IMR-90 (cell line): ENCODE measurements at regions not wholly inside any gene's neighbourhood (a gene's known extent, or its start where the extent isn't known, plus 50 kb on each side); places are given as distances from the start of the nearest gene placed in this dataset.
"Not testable (repeated sequence)": the region's sequence is repeated elsewhere in the genome, so short reads cannot be mapped to it uniquely, and the experiment has no call there.

Experiments
- ATAC-seq: fragments of 200-7000 bp; cut with Tn5 transposase; 2 replicates; pipeline ENCODE4 v1.9.1; 2020; ENCODE audit warnings: low read depth, mild to moderate bottlenecking, moderate library complexity
- BruUV-seq: library from RNA; stranded (reverse); fragments of 400-500 nt; replicated peaks from 2 replicates; lab custom pipeline; 2021; lab: Mats Ljungman, UMichigan
- CTCF ChIA-PET: fragments of 300-600 bp; formaldehyde crosslinking; extraction: SDS; loops from one replicate; lab custom pipeline; 2021; ENCODE audit warnings: antibody characterized with exemption; lab: Yijun Ruan, JAX
- POLR2A ChIA-PET: fragments of 300-600 bp; sonication (Branson Sonifier 250); formaldehyde crosslinking; loops from one replicate; lab custom pipeline; 2022; ENCODE audit warnings: antibody characterized with exemption; ENCODE audit not compliant: unreplicated experiment; lab: Charles Lee
- DNase-seq: peaks from one replicate; pipeline ENCODE4 v3.0.0; 2013
- H2AFZ ChIP-seq: replicated peaks from 2 replicates; pipeline ENCODE3; 2013; ENCODE audit warnings: low read length, mild to moderate bottlenecking; ENCODE audit not compliant: poor library complexity
- H2AK5ac ChIP-seq: 2 replicates; pipeline ENCODE4 v1.6.1; 2013; ENCODE audit warnings: low read depth, low read length, inconsistent platforms
- H2AK9ac ChIP-seq: replicated peaks from 2 replicates; pipeline ENCODE3; 2013; ENCODE audit warnings: mild to moderate bottlenecking, low read depth, low read length, moderate library complexity; ENCODE audit not compliant: poor library complexity
- H2BK120ac ChIP-seq: 2 replicates; pipeline ENCODE4 v1.6.1; 2013; ENCODE audit warnings: low read depth, low read length, inconsistent platforms
- H2BK15ac ChIP-seq: 3 replicates; pipeline ENCODE4 v1.6.1; 2013; ENCODE audit warnings: low read depth, low read length, inconsistent platforms
- H2BK20ac ChIP-seq: 2 replicates; pipeline ENCODE4 v1.6.1; 2013; ENCODE audit warnings: low read depth, mild to moderate bottlenecking, inconsistent platforms, low read length, moderate library complexity
- H2BK5ac ChIP-seq: 2 replicates; pipeline ENCODE4 v1.6.1; 2013; ENCODE audit warnings: mild to moderate bottlenecking, low read depth, low read length, inconsistent platforms; ENCODE audit not compliant: poor library complexity, severe bottlenecking
- H3K14ac ChIP-seq: replicated peaks from 2 replicates; pipeline ENCODE4 v1.6.1; 2013; ENCODE audit warnings: low read depth, low read length, inconsistent platforms
- H3K18ac ChIP-seq: 2 replicates; pipeline ENCODE4 v1.6.1; 2013; ENCODE audit warnings: low read depth, low read length, control low read depth
- H3K23ac ChIP-seq: 2 replicates; pipeline ENCODE4 v1.6.1; 2013; ENCODE audit warnings: low read depth, low read length, inconsistent platforms
- H3K27ac ChIP-seq: 2 replicates; pipeline ENCODE4 v1.5.1; 2013; ENCODE audit warnings: mild to moderate bottlenecking, control low read depth, low read length; ENCODE audit not compliant: insufficient read depth
- H3K27me3 ChIP-seq: 2 replicates; pipeline ENCODE4 v1.6.1; 2013; ENCODE audit warnings: low read length; ENCODE audit not compliant: control insufficient read depth, insufficient read depth
- H3K36me3 ChIP-seq: 2 replicates; pipeline ENCODE4 v1.6.1; 2013; ENCODE audit warnings: low read length, mixed read lengths; ENCODE audit not compliant: control insufficient read depth, insufficient read depth
- H3K4ac ChIP-seq: 2 replicates; pipeline ENCODE4 v1.6.1; 2013; ENCODE audit warnings: low read depth, low read length, inconsistent platforms
- H3K4me1 ChIP-seq: 2 replicates; pipeline ENCODE4 v1.6.1; 2013; ENCODE audit warnings: low read length, mixed read lengths; ENCODE audit not compliant: control insufficient read depth, insufficient read depth
- H3K4me2 ChIP-seq: 2 replicates; pipeline ENCODE4 v1.6.1; 2013; ENCODE audit warnings: low read depth, mild to moderate bottlenecking, control low read depth, low read length, moderate library complexity
- H3K4me3 ChIP-seq: 2 replicates; pipeline ENCODE4 v1.5.1; 2013; ENCODE audit warnings: low read depth, mild to moderate bottlenecking, control low read depth, low read length, moderate library complexity; ENCODE audit not compliant: insufficient read depth
- H3K56ac ChIP-seq: 2 replicates; pipeline ENCODE4 v1.6.1; 2013; ENCODE audit warnings: low read length, inconsistent platforms; ENCODE audit not compliant: insufficient read depth; ENCODE audit errors: extremely low read depth
- H3K79me1 ChIP-seq, 2 experiments: 2 replicates each; pipeline ENCODE4 v1.6.1; 2013; ENCODE audit warnings: low read length in 2 of 2, inconsistent platforms in 1 of 2, low read depth in 1 of 2
- H3K9ac ChIP-seq: 2 replicates; pipeline ENCODE4 v1.6.1; 2013; ENCODE audit warnings: low read depth, low read length, control low read depth
- H3K9me1 ChIP-seq: 2 replicates; pipeline ENCODE4 v1.6.1; 2013; ENCODE audit warnings: low read length, inconsistent platforms; ENCODE audit not compliant: insufficient read depth
- H3K9me3 ChIP-seq: 2 replicates; pipeline ENCODE4 v1.6.1; 2013; ENCODE audit warnings: low read length; ENCODE audit not compliant: control insufficient read depth, insufficient read depth
- H4K20me1 ChIP-seq: 2 replicates; pipeline ENCODE4 v1.6.1; 2013; ENCODE audit warnings: low read length, inconsistent platforms; ENCODE audit not compliant: insufficient read depth
- H4K5ac ChIP-seq: 2 replicates; pipeline ENCODE4 v1.6.1; 2013; ENCODE audit warnings: mild to moderate bottlenecking, low read depth, low read length, control low read depth
- H4K8ac ChIP-seq, 2 experiments: 2 replicates each; pipeline ENCODE4 v1.6.1; 2013; ENCODE audit warnings: low read depth in 2 of 2, low read length in 2 of 2, control low read depth in 1 of 2, inconsistent platforms in 1 of 2
- H4K91ac ChIP-seq: 2 replicates; pipeline ENCODE4 v1.6.1; 2013; ENCODE audit warnings: low read depth, low read length, inconsistent platforms; ENCODE audit not compliant: insufficient read depth
- WGBS, 2 experiments: methylation state at CpG; one replicate each; pipeline versions ENCODE4 v1.1.5 to v1.1.7; 2013; ENCODE audit warnings: missing lambda C conversion rate in 2 of 2; ENCODE audit not compliant: insufficient read length in 1 of 2; ENCODE audit errors: extremely low coverage in 2 of 2; 5-methylcytosine and 5-hydroxymethylcytosine counted together
- dilution Hi-C: fragments of 300-500 bp; cut with HindIII; formaldehyde crosslinking; loops from one replicate; pipeline ENCODE4 v1.14.3; 2018; ENCODE audit warnings: low sequenced_read_pairs; ENCODE audit not compliant: unreplicated experiment
- in situ Hi-C: fragments of 300-500 bp; cut with MboI; formaldehyde crosslinking; loops from 3 replicates; pipeline ENCODE4 v1.14.3; 2019; ENCODE audit warnings: low sequenced_read_pairs, inconsistent platforms, mixed read lengths
- intact Hi-C: fragments of 100-400 bp; cut with micrococcal nuclease; formaldehyde crosslinking; loops from 2 replicates; pipeline ENCODE4 v1.10.0; 2022

DNA sequence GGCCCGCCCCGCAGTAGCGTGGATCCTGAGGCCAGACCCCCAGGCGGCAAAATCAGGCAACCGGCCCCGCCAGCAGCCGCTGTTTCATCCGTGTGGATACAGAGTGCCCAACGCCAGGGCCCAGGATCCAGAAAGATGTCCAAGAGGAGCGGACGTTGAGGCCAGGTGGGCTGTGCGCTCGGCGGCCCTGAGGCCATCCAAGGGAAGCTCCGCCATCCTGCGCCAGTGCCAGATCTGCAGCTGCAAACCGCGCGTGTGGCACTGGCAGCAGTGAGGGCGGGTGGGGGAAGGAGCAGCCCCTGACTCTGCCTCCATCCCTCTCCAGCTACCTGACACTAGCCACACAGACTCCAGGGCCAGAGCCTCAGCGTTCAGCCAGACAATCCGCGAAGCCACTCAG lies 668.2 kb downstream of the SPATA31A6 start:
- H3K4me3 ChIP-seq, H3K27ac ChIP-seq, H3K36me3 ChIP-seq, intact Hi-C loops, H3K56ac ChIP-seq, DNase-seq, in situ Hi-C loops, H3K23ac ChIP-seq, H4K20me1 ChIP-seq, H2BK5ac ChIP-seq, H2AFZ ChIP-seq, H2BK120ac ChIP-seq, H3K9me1 ChIP-seq, POLR2A ChIA-PET, H3K9ac ChIP-seq, H3K79me1 ChIP-seq, H2AK5ac ChIP-seq, H3K27me3 ChIP-seq, H3K4ac ChIP-seq, H2BK15ac ChIP-seq, dilution Hi-C loops, H4K8ac ChIP-seq, H3K4me1 ChIP-seq, H4K5ac ChIP-seq, H2AK9ac ChIP-seq, BruUV-seq, H3K18ac ChIP-seq, H3K4me2 ChIP-seq, ATAC-seq, H3K14ac ChIP-seq, CTCF ChIA-PET, H4K91ac ChIP-seq, H2BK20ac ChIP-seq, H3K9me3 ChIP-seq: not testable (repeated sequence)
- 7% methylated on average over 3 of the region's 23 CpGs; no CpG with 5 or more reads in 1 of the 2 experiments for WGBS, 2 experiments

GRCh38 chr9:42852133-42852930 lies 668.9 kb downstream of the SPATA31A6 start:
- H2AFZ ChIP-seq, H2BK120ac ChIP-seq, H2BK15ac ChIP-seq, H3K4ac ChIP-seq, in situ Hi-C loops, H3K36me3 ChIP-seq, H3K27me3 ChIP-seq, H2BK5ac ChIP-seq, H4K5ac ChIP-seq, H3K79me1 ChIP-seq, H2AK9ac ChIP-seq, H3K9me3 ChIP-seq, intact Hi-C loops, H3K14ac ChIP-seq, H3K4me1 ChIP-seq, H3K9ac ChIP-seq, H3K23ac ChIP-seq, H3K56ac ChIP-seq, CTCF ChIA-PET, POLR2A ChIA-PET, BruUV-seq, H3K18ac ChIP-seq, H3K4me3 ChIP-seq, DNase-seq, H4K20me1 ChIP-seq, H3K4me2 ChIP-seq, H2BK20ac ChIP-seq, H3K27ac ChIP-seq, H2AK5ac ChIP-seq, ATAC-seq, dilution Hi-C loops, H4K91ac ChIP-seq, H3K9me1 ChIP-seq, H4K8ac ChIP-seq: not testable (repeated sequence)
- WGBS, 2 experiments = 19% methylated on average over 13 of the region's 66 CpGs; no CpG with 5 or more reads in 1 of the 2 experiments
